Gastrocnemius medialis (tissue), 4 donors: ENCODE measurements at regions not wholly inside any gene's neighbourhood (a gene's known extent, or its start where the extent isn't known, plus 50 kb on each side); places are given as distances from the start of the nearest gene placed in this dataset.

ENCODE experiments used
- POLR2A ChIP-seq, 2 donors: fragments of 450-650 bp; IDR thresholded peaks; one replicate each; pipeline ENCODE4 v1.6.1; 2017; ENCODE audit warnings: antibody characterized with exemption in 2 of 2, mild to moderate bottlenecking in 2 of 2, moderate library complexity in 2 of 2
- TF ChIP-seq, protein P1 (sequence below), 5 experiments: fragments of 450-650 bp in 3 of 5; fragments of 200-600 bp in 2 of 5; sonication (generic) in 2 of 5; IDR thresholded peaks in 4 of 5; conservative IDR thresholded peaks in 1 of 5; 1 replicate in 4 of 5; 2 replicates in 1 of 5; pipeline ENCODE4 v1.5.1; 2016 to 2019; ENCODE audit warnings: antibody characterized with exemption in 5 of 5, mild to moderate bottlenecking in 3 of 5, moderate library complexity in 3 of 5

DNA sequence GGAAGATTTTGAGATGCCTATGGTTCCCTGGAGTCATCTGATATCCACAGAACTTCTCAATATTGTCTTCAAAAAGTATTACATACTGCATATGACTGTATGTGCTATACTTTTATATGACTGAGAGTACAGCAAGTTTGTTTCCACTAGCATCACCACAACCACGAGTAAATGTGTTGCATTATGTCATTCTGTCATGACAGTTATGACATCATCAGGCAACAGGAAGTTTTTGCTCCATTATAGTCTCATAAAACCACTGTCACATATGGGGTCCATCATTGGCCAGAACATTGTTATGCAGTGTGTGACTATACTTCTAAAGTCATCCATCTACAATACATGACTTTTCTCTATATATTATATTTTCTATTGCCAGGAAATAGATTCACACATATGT lies 831.7 kb downstream of the SEMA5A start:
- TF ChIP-seq, protein P1, sequence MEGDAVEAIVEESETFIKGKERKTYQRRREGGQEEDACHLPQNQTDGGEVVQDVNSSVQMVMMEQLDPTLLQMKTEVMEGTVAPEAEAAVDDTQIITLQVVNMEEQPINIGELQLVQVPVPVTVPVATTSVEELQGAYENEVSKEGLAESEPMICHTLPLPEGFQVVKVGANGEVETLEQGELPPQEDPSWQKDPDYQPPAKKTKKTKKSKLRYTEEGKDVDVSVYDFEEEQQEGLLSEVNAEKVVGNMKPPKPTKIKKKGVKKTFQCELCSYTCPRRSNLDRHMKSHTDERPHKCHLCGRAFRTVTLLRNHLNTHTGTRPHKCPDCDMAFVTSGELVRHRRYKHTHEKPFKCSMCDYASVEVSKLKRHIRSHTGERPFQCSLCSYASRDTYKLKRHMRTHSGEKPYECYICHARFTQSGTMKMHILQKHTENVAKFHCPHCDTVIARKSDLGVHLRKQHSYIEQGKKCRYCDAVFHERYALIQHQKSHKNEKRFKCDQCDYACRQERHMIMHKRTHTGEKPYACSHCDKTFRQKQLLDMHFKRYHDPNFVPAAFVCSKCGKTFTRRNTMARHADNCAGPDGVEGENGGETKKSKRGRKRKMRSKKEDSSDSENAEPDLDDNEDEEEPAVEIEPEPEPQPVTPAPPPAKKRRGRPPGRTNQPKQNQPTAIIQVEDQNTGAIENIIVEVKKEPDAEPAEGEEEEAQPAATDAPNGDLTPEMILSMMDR (IDR thresholded peaks at IDR 0.05 in 4 of 5, conservative IDR thresholded peaks at IDR 0.05 in 1 of 5): no peak
- no peak for TF ChIP-seq POLR2A (IDR thresholded peaks at IDR 0.05)
